A549 (cell line): ENCODE measurements at regions not wholly inside any gene's neighbourhood (a gene's known extent, or its start where the extent isn't known, plus 50 kb on each side); places are given as distances from the start of the nearest gene placed in this dataset.

Experiments
- CHD2 ChIP-seq: fragments of 150-350 bp; IDR thresholded peaks from 2 replicates; pipeline ENCODE4 v1.6.1; 2014; ENCODE audit warnings: low read length; ENCODE audit not compliant: partially characterized antibody
- ESRRA ChIP-seq: fragments of 150-350 bp; IDR thresholded peaks from 2 replicates; pipeline ENCODE4 v1.6.1; 2014; ENCODE audit warnings: mild to moderate bottlenecking, low read length, borderline replicate concordance
- FOXS1 ChIP-seq: fragments of 250-450 bp; sonication (Bioruptor Pico); IDR thresholded peaks from 2 replicates; pipeline ENCODE4 v1.5.0; 2020; ENCODE audit warnings: mild to moderate bottlenecking, moderate library complexity
- POLR2A ChIP-seq: IDR thresholded peaks from 2 replicates; pipeline ENCODE4 v1.6.1; 2012; ENCODE audit warnings: mild to moderate bottlenecking, low read length
- POLR2AphosphoS2 ChIP-seq: conservative IDR thresholded peaks from 2 replicates; pipeline ENCODE4 v1.6.1; 2012; ENCODE audit warnings: low read length, improper control_type of control experiment, inconsistent platforms
- RCOR1 ChIP-seq: fragments of 150-350 bp; IDR thresholded peaks from 2 replicates; pipeline ENCODE4 v1.6.1; 2014; ENCODE audit warnings: antibody characterized with exemption, low read length, low read depth
- TF ChIP-seq, protein P1 (sequence below): IDR thresholded peaks from 2 replicates; pipeline ENCODE4 v1.6.1; 2012
- TF ChIP-seq, protein P2 (sequence below): fragments of >200 bp; sonication (Bioruptor Twin); formaldehyde crosslinking; IDR thresholded peaks from 3 replicates; pipeline ENCODE4 v1.5.1; 2016

DNA sequence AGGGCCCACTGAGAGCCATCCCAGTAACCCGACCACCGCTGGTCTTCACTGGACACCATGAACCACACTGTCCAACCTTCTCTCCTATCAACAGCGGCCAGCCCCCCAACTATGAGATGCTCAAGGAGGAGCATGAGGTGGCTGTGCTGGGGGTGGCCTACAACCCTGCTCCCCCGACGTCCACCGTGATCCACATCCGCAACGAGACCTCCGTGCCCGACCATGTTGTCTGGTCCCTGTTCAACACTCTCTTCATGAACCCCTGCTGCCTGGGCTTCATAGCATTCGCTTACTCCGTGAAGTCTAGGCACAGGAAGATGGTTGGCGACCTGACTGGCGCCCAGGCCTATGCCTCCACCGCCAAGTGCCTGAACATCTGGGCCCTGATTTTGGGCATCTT, 423.8 kb upstream of the EPHA5 start:
- TF ChIP-seq POLR2A (no peak), RCOR1 (no peak), ESRRA (no peak), POLR2AphosphoS2 (no peak), FOXS1 (CRISPR knock-in tag) (no peak), CHD2 (no peak)
- TF ChIP-seq, protein P1, sequence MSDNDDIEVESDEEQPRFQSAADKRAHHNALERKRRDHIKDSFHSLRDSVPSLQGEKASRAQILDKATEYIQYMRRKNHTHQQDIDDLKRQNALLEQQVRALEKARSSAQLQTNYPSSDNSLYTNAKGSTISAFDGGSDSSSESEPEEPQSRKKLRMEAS, result no peak
- TF ChIP-seq, protein P2, sequence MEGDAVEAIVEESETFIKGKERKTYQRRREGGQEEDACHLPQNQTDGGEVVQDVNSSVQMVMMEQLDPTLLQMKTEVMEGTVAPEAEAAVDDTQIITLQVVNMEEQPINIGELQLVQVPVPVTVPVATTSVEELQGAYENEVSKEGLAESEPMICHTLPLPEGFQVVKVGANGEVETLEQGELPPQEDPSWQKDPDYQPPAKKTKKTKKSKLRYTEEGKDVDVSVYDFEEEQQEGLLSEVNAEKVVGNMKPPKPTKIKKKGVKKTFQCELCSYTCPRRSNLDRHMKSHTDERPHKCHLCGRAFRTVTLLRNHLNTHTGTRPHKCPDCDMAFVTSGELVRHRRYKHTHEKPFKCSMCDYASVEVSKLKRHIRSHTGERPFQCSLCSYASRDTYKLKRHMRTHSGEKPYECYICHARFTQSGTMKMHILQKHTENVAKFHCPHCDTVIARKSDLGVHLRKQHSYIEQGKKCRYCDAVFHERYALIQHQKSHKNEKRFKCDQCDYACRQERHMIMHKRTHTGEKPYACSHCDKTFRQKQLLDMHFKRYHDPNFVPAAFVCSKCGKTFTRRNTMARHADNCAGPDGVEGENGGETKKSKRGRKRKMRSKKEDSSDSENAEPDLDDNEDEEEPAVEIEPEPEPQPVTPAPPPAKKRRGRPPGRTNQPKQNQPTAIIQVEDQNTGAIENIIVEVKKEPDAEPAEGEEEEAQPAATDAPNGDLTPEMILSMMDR, result no peak
